Duodenal mucosa (tissue), 2 donors: ENCODE measurements at regions not wholly inside any gene's neighbourhood (a gene's known extent, or its start where the extent isn't known, plus 50 kb on each side); places are given as distances from the start of the nearest gene placed in this dataset.
"Not testable (repeated sequence)": the region's sequence is repeated elsewhere in the genome, so short reads cannot be mapped to it uniquely, and the experiment has no call there.

Experiments used
- H3K27ac ChIP-seq: one replicate; pipeline ENCODE4 v1.7.0; 2013; ENCODE audit warnings: low read depth, low read length
- H3K27me3 ChIP-seq, 2 donors: one replicate each; pipeline ENCODE4 v1.7.0; 2013; ENCODE audit warnings: low read length in 2 of 2, control low read depth in 1 of 2; ENCODE audit not compliant: insufficient read depth in 2 of 2, control insufficient read depth in 1 of 2
- H3K36me3 ChIP-seq, 2 donors: one replicate each; pipeline ENCODE4 v1.7.0; 2013; ENCODE audit warnings: low read length in 2 of 2, control low read depth in 1 of 2; ENCODE audit not compliant: insufficient read depth in 2 of 2, control insufficient read depth in 1 of 2
- H3K4me1 ChIP-seq, 2 donors: one replicate each; pipeline ENCODE4 v1.7.0; 2013; ENCODE audit warnings: low read length in 2 of 2, control low read depth in 1 of 2; ENCODE audit not compliant: insufficient read depth in 2 of 2, control insufficient read depth in 1 of 2
- H3K4me3 ChIP-seq, 2 donors: one replicate each; pipeline ENCODE4 v1.7.0; 2013; ENCODE audit warnings: low read length in 2 of 2, low read depth in 1 of 2
- H3K9ac ChIP-seq, 2 donors: one replicate each; pipeline ENCODE4 v1.7.0; 2013; ENCODE audit warnings: low read length in 2 of 2, low read depth in 1 of 2
- H3K9me3 ChIP-seq, 2 donors: one replicate each; pipeline ENCODE4 v1.7.0; 2013; ENCODE audit warnings: low read length in 2 of 2, control low read depth in 1 of 2; ENCODE audit not compliant: control insufficient read depth in 1 of 2

GRCh38 chr4:1589098-1589497 is 95.0 kb downstream of the FAM53A start:
- Histone ChIP-seq H3K4me1 (no peaks in the 10 kb centered on the region), H3K9ac (no peak overlapping the region), H3K9me3 (peaks cover 13 to 15% of the 10 kb centered on the region in 2 donors), H3K27ac (no peak overlapping the region), H3K4me3 (no peak overlapping the region), H3K27me3 (no peaks in the 10 kb centered on the region), H3K36me3 (no peaks in the 10 kb centered on the region)

- Histone ChIP-seq H3K4me1 (no peaks in the 10 kb centered on the region), H3K9ac (no peak overlapping the region), H3K27me3 (no peaks in the 10 kb centered on the region), H3K4me3 (no peak overlapping the region), H3K27ac (no peak overlapping the region), H3K36me3 (no peaks in the 10 kb centered on the region), H3K9me3 (peaks cover 13 to 15% of the 10 kb centered on the region in 2 donors)
Measured at GRCh38 chr4:1588306-1588705, 95.8 kb downstream of the FAM53A start.

GRCh38 chr4:1584498-1584897 is 99.6 kb downstream of the FAM53A start:
- Histone ChIP-seq H3K36me3 (no peaks in the 10 kb centered on the region), H3K27ac (no peak overlapping the region), H3K4me1 (peaks cover 0 to under 1% of the 10 kb centered on the region in 2 donors), H3K4me3 (no peak overlapping the region), H3K9ac (no peak overlapping the region), H3K9me3 (peaks cover 4% of the 10 kb centered on the region in 2 donors), H3K27me3 (peaks cover 0 to 4% of the 10 kb centered on the region in 2 donors)

- Histone ChIP-seq H3K36me3 (no peaks in the 10 kb centered on the region), H3K4me3 (no peak overlapping the region), H3K9ac (no peak overlapping the region), H3K27ac (no peak overlapping the region), H3K4me1 (peaks cover 0 to 3% of the 10 kb centered on the region in 2 donors), H3K9me3 (peaks cover 2% of the 10 kb centered on the region in 2 donors), H3K27me3 (peaks cover 0 to 4% of the 10 kb centered on the region in 2 donors)
Measured at GRCh38 chr4:1583859-1584258, 100.3 kb downstream of the FAM53A start.

GRCh38 chr4:1583051-1583785 is 100.9 kb downstream of the FAM53A start:
- H3K4me1 ChIP-seq, result peaks cover 0 to 3% of the 10 kb centered on the region in 2 donors

GRCh38 chr4:1582227-1582626 is 101.9 kb downstream of the FAM53A start:
- Histone ChIP-seq H3K27me3 (peaks cover 4% of the 10 kb centered on the region in 2 donors), H3K4me1 (peaks cover 0 to 3% of the 10 kb centered on the region in 2 donors), H3K9me3 (no peaks in the 10 kb centered on the region), H3K27ac (no peak overlapping the region), H3K9ac (no peak overlapping the region), H3K36me3 (no peaks in the 10 kb centered on the region), H3K4me3 (no peak overlapping the region)

More at GRCh38 chr4:1583051-1583785, 100.9 kb downstream of the FAM53A start:
- Histone ChIP-seq H3K27ac (no peak overlapping the region), H3K27me3 (peaks cover 2 to 4% of the 10 kb centered on the region in 2 donors), H3K9me3 (no peaks in the 10 kb centered on the region), H3K36me3 (no peaks in the 10 kb centered on the region), H3K4me3 (no peak overlapping the region), H3K9ac (no peak overlapping the region)

GRCh38 chr4:1581164-1581894 is 102.8 kb downstream of the FAM53A start:
- not testable (repeated sequence) for H3K4me3 ChIP-seq, H3K27me3 ChIP-seq, H3K36me3 ChIP-seq, H3K27ac ChIP-seq, H3K4me1 ChIP-seq, H3K9ac ChIP-seq, H3K9me3 ChIP-seq

GRCh38 chr4:1580692-1581012 is 103.5 kb downstream of the FAM53A start:
- not testable (repeated sequence) for H3K4me3 ChIP-seq, H3K9me3 ChIP-seq, H3K9ac ChIP-seq, H3K4me1 ChIP-seq, H3K27me3 ChIP-seq, H3K27ac ChIP-seq, H3K36me3 ChIP-seq

GRCh38 chr4:1579901-1580691 is 104.0 kb downstream of the FAM53A start:
- peak overlapping the region; percentile 65 to 69 for H3K4me3 ChIP-seq
- no peaks in the 10 kb centered on the region for H3K9me3 ChIP-seq
- H3K4me1 ChIP-seq, result peaks cover 0 to 3% of the 10 kb centered on the region in 2 donors
- peaks cover 4 to 6% of the 10 kb centered on the region in 2 donors for H3K27me3 ChIP-seq
- peak overlapping the region; percentile 38 to 39 for H3K9ac ChIP-seq
- peak overlapping the region; percentile 70 for H3K27ac ChIP-seq
- no peaks in the 10 kb centered on the region for H3K36me3 ChIP-seq
